ENCODE measurements at regions not wholly inside any gene's neighbourhood (a gene's known extent, or its start where the extent isn't known, plus 50 kb on each side); places are given as distances from the start of the nearest gene placed in this dataset.
"Not testable (repeated sequence)": the region's sequence is repeated elsewhere in the genome, so short reads cannot be mapped to it uniquely, and the experiment has no call there.

DNA sequence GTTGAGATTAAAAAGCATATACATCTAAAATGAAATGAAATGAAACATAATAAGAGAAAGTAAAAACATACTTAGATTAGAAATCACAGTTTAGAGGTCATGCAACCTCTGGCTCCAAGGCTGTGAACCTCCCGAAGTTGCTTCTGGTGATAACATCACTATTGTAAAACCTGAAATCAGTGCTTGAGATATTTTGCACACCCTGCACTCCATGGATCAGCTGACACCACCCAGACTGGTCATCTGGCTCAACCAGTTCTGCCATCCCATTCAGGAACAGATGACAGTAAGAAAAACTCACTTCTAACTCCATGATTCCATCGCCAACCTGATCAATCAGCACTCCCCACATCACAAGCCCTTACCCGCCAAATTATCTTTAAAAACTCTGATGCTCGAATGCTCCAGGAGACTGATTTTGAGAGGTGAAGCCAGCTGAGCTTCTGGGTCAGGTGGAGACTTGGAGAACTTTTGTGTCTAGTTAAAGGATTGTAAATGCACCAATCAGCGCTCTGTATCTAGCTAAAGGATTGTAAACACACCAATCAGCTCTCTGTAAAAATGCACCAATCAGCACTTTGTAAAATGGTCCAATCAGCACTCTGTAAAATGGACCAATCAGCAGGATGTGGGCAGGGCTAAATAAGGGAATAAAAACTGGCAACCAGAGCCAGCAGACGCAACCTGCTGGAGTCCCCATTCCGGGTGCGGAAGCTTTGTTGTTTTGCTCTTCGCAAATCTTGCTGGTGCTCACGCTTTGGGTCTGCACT is 162.6 kb upstream of the MAGI2 start:
- no peak for DNase-seq

DNA sequence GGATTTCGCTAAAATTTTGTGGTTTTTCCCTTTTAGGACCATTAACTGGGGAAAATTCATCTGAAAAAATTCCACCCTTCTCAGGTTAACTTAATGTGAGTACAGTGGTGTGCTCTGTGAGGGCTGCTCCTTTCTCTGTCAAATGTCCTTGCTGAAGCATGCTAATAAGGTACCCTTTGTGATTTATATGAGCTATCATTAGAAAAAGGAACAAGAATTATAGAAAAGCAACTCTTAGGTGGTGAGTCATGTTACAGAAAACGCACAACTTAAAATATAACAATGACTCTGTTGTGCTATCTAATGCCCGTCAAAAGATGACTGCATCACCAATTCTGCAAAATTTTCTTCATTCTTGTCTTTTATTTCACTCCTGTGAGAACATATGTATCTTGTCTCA is 162.0 kb upstream of the MAGI2 start:
- no peak for DNase-seq

DNA sequence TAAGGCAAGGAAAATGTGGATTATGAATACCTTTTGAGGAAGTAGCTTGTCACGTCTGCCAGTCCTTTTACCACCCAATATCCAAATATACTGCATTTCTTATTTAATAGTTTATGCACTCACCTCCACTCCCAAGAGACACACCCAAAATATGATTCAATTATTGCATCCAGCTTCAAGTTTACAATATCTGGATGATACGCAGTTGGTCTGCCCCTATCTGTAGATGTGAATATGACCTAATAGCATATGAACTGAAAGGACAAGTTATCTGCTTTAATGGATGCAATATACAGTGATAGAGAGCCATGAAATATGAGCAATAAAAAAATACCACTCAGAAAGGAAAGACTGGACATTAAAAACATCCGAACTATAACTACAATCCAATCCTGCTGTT is 159.4 kb upstream of the MAGI2 start:
- no peak for DNase-seq

DNA sequence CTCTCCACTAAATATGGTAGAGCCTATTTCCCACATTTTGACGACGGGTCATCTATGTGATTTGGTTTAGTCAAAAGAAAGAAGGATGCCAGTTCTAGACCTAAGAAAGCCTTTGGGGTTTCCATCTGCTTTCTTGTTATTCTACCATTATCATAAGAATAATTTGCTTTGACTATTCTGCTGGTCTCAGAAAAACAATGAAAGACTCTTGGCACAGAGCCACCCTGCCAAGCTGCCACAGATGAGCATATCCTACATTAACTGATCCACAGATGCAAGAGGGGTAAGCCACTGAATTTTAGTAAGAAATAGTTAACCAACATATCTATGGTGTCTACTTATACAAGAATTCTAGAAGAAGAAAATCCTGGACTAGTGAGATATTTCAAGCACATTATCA is 158.6 kb upstream of the MAGI2 start:
- peak; percentile 18 for DNase-seq

DNA sequence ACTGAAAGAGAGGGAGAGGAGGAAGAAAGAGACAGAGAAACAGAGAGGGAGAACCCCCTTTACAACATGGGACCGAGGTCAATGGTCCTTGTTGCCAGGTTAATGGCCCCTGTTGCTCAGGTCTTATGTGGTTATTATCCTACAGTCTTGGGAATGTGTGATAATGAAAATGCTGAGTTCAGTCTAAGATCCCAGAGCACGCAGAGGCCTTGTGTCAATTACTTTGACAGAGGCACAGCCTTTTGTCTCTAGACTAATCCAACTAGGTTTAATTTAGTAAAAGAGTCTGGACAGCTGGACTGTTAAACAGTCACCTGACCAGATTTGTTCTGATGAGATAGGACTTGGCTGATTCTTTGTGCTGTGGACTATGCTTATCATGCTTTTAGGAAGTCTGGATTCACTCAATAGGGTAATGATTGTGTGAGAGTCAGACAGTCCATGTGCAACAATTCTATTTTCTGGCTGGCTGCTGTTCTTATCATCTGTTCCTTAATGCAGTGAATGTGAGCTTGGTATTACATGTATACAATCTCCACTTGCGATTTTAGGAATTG is 157.4 kb upstream of the MAGI2 start:
- DNase-seq, result no peak

DNA sequence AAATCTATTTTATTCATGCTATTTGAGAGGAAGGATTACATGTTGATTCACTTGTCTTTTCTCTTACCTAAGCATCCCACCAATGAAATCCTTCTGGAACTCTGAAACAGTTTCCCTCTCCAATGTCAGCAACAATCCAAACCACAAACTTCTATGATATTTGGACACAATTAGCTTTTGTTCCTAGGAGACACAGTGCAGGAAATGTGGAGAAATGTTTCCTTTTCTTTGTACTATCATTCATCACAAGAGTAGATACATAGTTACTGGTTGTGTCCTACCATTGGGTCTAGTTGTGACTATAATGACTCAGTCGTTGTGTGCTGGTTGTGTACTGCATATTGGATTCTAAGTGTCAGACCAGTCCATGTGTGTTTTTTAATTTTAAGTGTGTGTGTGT is 156.8 kb upstream of the MAGI2 start:
- no peak for DNase-seq

DNA sequence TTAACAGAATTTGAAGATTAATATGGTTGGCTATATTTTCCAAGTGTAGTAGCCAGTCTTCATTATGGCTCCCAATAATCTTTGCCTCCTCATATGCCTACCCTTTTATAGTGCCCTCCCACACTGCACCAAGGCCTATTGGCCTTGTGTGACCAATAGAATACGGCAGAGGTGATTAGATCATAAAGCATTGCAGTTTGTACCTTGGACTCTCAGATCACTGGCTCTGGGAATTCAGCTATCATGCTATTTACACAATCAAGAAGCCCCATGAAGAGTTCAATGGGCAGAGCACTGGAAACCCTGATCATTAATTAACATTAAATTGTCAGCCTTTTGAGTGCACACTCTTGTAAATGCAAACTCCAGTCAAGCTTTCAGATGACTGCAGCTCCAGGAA is 154.5 kb upstream of the MAGI2 start:
- DNase-seq, result no peak

DNA sequence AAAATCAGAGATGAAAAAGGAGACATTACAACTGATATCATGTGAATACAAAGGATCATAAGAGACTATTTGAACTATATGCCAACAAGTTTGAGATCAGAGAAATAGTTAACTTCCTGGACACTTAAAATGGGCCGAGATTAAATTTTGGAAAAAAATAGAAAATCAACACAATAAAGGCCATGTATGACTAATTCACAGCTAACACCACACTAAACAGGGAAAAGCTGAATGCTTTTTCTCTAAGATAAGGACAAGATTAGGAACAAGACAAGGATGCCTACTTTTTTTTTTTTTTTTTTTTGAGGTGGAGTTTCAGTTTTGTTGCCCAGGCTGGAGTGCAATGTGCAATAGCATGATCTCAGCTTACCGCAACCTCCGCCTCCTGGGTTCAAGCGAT is 151.4 kb upstream of the MAGI2 start:
- DNase-seq, result no peak

DNA sequence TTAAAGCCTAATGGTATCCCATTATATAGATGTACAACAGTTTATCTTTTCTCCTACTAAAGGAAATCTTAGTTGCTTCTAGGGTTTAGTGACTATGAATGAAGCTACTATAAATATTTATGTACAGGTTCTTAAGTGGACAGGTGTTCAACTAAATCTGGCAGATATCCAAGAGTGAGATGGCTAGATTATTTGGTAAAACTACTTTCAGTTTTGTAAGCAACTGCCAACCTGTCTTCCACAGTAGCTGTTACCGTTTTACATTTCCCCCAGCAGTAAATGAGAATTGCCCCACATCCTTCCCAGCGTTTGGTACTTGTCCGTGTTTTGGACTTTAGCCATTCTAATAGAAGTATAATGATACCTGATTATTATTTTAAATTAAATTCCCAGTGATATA is 144.9 kb upstream of the MAGI2 start:
- no peak for DNase-seq

DNA sequence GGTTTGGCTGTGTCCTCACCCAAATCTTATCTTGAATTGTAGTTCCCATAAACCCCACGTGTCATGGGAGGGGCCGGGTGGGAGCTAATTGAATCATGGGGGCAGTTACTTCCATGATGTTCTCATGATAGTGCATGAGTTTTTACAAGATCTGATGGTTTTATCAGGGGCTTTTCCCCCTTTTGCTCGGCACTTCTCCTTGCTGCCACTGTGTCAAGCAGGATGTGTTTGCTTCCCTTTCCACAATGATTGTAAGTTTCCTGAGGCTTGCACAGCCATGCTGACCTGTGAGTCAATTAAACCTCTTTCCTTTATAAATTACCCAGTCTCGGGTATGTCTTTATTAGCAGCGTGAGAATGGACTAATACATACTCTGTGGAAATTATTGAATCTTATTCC is 141.2 kb upstream of the MAGI2 start:
- DNase-seq, result not testable (repeated sequence)

DNA sequence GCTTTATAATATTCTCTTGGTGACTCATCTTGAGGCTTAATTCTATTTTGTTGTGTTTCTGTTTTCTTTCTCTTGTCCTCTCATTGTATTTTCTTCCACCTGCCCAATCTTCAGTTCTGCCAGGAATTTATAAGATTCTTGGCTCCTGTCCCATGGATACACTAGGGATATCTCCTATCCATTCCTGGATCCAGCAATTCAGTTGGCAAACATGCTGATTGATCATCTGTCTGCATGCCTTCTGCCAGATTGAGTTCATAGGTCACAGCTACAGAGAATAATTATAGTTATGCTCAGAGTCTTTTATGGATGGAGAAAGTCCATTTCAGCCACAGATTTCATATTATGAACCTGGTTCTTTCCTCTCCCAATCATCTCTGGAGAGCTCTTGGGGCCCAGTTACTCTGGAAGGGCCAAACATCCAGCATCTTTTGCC is 140.4 kb upstream of the MAGI2 start:
- DNase-seq, result peak; percentile 8

DNA sequence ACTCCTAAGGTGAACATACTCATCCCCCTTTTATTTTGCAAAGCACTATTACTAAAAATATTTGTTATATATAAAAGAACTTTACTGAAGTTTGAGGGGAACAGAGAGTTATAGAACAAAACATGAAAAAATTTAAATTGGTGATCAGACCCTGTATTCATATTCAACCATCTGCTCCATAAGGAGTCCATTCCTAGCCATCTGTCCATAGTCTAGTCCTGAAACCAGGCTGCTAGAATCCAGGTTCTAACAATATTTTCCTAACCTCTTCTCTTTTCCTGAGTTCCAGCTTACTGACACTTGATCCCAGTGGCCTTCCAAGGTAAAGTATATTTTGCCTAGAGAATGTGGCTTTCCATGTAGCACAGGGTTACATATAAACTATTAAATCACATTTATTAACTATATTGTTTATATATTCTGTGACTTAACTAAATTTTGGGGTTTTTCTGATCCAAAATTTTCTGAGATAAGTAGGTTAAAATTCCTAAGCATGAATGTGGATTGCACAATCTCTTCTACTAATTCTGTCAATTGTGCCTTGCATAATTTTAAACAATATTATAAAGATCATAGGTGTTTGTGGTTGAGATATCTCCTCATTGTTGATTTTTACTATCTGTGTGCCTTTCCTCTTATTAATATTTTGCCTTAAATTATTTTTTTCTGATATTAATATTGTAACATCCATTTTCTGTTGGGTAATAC is 137.6 kb upstream of the MAGI2 start:
- peak; percentile 23 for DNase-seq

DNA sequence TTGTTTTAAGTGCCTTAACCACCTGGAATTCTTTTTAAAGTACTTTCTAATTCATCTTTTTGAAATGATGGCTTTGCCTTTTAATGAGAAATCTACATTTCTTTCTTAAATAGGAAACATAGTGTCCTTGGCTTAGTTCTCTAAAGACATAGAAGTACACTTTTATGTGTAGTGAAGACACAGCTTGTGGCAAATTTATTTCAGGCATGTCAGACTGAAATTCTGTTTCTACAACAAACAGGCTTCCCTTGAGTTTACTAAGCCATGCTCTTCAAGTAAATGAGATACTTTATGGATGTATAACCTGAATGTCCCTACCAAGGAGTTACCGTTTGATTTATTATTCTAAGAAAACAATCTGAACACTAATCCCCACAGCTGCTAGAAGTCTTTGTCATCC is 136.9 kb upstream of the MAGI2 start:
- no peak for DNase-seq

DNA sequence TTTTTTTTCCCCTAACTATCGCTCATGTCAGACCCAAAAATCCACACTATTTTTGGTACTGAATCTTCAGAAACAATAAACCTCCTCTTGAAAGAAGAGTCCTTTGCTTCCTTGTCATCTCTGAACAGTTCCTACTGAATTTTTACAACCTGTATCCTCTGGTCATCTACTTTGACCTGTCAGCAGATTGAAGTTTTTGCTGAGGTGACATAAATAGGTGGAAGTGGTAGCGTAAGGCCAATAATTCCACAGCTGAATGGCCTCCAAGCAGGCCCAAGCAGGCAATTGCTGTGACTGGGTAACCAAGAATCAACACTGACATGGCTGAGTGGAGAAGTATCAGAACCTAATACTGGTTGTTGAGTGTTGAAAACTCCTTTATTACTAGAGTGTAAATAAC is 117.4 kb upstream of the MAGI2 start:
- DNase-seq, result no peak

DNA sequence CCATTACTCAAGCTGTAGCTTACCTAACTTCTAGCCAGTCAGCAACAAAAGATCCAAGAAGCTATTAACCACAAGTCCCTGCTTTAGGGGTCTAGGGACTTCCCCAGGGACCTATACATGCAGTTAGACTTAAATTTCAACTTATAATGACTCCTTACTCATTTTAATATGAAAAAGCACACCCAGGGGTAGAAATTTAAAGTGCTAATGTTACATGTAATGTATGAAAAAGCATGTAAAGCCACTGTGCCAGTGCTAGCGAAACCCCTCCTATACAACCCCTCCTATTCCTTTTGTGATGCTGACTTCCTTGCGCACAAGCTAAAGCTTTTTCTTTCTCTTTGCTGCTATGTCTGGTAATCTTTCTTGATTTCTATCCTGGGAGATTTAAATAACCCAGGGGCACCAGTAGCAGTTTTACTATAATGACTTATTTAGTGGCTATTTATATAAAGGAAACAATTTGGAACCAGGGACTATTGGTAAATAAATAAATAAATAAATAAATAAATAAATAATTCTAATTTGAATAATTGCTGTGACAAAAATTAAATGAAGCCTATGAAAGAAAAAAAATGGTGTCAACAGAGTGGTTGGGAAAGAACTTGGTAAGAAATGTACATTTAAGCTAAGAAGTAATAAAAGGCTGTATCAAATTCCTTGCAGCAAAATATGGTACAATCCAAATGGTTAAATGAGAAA is 110.5 kb upstream of the MAGI2 start:
- no peak for DNase-seq

DNA sequence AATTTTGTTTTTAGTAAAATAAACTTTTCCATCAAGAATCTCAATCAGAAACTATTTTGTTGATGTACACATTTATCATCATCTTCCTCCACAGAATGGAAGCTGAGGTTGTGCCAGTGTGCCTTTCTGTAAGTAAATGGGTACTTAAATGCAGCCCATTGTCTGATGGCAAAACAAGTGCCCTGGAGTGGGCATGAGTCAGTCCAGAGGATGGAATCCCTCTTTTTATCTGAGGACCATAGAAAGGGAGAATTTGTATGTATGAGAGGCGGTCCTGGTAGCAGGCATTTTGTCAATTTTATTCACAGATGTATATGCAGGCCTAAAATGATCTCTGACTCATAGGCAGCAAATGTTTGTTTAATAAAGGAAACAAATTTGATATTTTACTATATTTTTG is 102.1 kb upstream of the MAGI2 start:
- no peak for DNase-seq

DNA sequence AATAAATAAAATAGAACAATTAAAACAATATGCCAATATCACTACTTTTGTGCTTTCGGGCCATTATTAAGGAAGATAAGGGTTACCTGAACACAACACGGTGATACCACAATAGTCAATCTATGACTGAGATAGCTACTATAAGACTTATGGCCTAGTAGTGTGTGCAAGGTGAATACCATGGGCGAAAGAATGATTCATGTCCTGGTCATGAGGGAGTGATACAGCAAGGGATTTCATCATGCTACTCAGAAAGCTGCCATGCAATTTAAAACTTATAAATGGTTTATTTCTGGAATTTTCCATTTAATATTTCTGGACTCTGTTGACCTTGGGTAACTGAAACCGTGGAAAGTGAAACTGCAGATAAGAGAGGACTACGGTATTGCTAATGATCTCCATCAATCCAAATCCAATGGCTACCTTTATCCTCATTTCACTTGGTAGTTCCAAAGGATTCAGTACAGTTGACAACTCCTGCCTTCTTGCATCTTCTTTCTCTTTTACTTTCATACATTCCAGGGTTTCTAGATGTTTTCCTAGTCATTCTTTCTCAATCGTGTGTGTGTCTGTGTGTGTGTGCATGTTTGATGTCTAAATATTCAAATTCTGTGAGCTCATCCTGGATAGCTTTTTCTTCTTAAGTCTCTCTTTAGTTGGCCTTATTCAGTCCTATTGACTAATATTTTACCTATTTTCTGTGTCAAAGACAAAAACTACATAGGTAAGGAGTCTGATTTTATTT is 100.5 kb upstream of the MAGI2 start:
- DNase-seq, result no peak

DNA sequence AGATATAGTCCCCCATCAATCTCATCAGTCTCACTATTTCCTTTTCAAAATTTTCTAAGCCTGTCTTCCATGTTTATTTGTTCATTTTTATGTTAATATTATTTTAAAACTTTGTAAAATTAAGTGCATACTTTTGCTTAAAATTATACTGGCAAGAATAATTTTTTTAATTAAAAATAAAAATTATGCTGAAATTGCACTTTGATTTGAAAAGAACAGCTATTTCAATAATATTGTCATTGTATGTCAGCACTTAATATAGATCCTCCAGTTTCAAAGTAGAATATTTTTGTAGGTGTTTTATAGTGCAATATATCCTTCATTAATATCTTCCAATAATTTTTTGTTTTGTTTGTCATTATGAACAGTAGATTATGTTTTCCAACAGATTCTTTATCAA is 99.0 kb upstream of the MAGI2 start:
- no peak for DNase-seq

DNA sequence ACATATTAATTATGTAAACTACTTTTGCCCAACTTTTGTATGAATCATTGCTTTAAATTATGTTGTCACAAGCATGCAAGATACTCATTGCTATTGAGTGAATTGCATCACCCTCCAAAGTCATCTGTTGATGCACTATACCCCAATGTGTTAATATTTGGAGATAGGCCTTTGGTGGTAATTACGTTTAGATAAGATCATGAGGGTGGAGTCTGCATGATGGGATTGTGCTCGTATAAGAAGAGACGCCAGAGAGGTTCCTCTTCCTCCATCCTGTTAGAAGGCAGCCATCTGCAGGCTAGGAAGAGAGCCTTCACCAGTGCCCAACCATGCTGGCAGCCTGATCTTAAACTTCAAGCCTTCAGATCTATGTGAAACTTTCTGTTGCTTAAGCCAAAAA is 95.3 kb upstream of the MAGI2 start:
- DNase-seq, result no peak

DNA sequence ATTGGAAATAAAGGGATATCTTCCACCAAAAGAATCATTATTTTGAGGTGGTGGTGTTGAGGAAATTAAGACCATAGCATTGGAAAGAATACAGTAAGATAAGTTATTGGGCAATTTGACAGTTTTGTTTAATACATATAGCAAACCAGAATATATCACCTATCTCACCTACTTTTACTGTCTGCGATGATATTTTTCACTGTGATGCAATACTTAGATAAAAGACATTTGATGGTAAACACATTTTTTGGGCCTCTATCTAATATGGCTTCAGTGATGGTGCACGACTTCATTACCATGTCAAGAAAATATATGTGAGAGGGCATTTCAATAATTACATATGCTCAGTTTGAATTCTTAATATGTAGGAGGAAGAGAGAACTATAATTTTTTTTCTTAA is 93.7 kb upstream of the MAGI2 start:
- DNase-seq, result no peak

DNA sequence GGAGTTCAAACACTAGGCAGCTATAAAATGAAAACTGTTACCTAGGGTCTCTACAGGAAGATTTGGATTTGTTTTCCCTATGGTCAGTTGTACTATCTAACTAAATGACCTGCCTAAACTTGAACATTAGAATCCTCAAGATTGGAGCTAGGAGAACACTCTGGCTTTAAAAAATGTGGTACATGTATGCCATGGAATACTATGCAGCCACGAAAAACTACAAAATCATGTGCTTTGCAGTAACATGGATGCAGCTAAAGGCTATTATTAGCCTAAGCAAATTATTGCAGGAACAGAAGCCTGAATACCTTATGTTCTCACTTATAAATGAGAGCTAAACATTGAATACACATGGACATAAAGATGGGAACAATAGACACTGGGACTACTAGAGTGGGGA is 87.1 kb upstream of the MAGI2 start:
- no peak for DNase-seq

DNA sequence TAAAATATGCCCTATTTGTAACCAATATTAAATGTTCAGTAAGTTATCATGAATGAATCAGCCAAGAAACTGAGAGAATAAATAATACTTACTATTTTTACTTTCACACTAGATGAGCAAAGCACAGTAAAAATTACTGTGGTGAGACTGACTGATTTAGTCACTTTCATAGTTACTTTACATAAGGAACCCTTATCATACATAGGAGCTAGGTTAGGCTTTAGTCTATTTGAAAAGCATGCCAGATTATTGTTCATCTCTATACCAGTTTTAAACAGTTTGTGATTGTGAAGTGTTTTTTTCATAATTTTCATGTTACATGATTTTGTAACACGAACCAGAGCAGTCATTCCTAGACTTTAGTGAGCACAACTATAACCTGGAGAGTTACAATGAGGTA is 80.7 kb upstream of the MAGI2 start:
- no peak for DNase-seq
